GM18861 (cell line): ENCODE measurements at regions not wholly inside any gene's neighbourhood (a gene's known extent, or its start where the extent isn't known, plus 50 kb on each side); places are given as distances from the start of the nearest gene placed in this dataset.

ENCODE experiments used
- ATAC-seq: cut with Tn5 transposase; IDR thresholded peaks from one replicate; pipeline ENCODE4 v1.9.1; 2021; ENCODE audit not compliant: unreplicated experiment

DNA sequence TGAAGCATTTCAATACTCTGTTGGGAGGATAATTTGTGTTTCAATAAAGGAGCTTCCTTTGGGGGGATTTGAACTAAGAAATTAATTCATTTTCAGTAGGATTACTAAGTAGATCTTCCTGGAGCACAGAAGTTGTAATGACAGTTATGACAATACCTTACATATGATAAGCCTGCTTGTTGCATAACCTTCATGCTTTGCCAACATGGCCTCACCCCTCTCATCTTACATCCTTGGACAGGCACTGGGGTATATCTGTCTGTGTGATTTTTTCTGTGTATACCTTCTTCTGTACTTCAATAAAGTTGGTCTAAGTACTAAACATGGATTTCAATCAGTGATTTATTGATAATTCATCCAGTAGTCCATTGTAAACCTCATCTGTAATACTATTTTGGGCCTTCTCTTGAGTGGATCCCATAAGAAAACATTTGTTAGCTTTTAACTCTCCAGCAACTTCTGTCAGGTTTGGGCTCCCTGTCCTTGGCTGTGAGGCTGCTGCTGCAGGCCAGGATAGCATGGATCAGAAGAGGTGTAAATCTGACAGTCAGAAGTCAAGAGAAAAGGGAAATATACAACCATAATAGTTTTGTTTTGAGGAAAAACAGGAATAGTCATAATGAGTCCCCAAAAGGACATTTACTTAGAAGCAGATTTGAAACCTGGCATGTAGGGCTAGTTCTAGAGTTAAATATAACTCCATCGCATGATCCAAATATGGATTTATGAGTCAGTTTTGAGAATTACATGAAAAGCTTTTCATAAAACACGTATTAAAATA is 422.2 kb downstream of the KLF5 start:
- no peak for ATAC-seq

DNA sequence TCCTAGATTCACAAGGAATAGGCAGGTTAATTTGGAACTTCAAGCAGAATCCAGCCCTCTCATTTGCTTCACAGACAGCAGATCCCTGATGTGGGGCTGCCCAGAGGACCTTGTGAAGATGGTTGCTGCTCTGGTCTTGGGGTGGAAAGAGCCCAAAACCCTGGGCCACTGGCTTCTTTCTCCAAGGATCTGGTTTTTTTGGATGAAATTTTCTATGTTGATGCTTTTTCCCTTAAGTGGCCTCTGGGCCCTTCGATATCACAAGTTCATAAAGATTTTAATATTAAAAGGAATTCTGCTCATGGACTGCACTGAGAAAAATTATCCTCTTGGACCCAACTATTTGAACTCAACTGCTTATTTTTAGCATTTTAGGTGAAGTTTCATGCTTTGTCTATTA is 421.1 kb downstream of the KLF5 start:
- ATAC-seq = no peak

DNA sequence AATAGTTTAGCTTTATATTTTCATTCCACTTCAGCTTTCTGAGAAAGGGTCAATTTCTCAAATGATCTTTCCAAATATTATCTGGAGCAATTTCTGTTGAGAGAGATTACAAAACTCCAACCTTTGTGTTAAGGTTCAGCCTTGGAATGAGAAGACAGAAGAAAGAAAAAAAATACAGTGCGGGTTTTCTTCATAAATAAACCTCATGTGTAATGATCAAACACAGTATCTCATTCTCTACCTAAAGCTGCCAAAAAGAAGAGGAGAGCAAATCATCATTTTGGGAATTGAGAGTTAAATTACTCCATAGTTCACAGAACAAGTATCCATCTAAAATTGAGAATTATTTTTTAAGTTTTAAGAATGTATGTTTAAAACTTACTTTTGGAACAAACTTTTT is 420.5 kb downstream of the KLF5 start:
- no peak for ATAC-seq

DNA sequence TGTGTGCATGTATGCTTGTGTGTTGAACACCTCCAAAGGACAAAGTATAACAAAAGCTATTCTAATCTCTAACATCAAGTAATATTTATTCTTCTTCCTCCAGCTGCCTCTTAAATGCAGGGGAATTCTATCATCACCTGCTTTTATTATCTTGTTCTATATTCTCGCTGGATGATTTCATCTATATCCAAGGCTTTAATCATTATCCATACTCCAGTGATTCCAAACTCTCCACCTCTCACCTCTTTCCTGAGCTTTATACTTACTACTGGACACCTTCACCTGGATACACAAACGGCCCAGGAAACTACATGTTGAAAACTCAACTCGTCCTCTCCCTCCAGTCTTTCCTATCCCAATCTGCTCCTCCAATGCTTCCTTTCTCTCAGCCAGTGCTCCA is 418.6 kb downstream of the KLF5 start:
- no peak for ATAC-seq

DNA sequence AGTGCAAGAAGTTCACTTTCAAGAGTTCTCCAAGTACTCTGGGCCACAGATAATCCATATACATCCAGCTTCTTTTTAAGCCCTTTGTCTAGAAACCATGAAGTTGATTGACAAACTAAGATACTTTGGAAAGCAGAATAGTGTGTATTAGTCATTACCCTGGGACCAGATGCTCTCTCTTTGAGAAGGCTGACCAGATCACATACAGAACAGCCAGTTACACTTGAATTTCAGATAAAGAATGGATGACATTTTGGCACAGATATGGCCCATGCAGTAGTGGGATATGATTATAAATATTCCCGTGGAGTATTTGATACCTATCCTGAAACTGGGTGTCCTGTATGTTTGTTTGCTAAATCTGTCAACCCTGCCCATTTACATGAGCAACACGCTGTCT is 414.2 kb downstream of the KLF5 start:
- no peak for ATAC-seq

GRCh38 chr13:73467125-73467524 is 408.3 kb downstream of the KLF5 start:
- ATAC-seq = no peak

DNA sequence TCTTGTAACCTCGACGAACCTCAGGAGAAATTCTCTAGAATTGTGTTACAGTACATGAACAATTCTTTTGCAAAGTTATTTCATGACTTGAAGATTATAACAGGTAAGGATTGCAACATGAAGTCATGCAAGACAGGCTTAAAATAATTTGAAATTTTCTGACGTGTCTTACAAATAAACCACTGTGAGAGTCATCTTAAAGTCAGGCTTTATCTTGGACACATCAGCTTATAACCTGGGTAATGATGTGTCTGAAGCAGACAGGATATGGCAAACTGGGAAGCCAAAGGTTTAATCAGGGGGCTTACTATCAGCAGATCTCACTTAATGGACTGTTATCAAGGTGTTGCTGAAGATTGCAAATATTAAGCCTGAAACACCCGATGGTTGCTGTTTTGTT is 407.8 kb downstream of the KLF5 start:
- no peak for ATAC-seq

GRCh38 chr13:73465617-73465971 is 406.8 kb downstream of the KLF5 start:
- no peak for ATAC-seq

GRCh38 chr13:73464758-73465616 is 406.2 kb downstream of the KLF5 start:
- no peak for ATAC-seq

DNA sequence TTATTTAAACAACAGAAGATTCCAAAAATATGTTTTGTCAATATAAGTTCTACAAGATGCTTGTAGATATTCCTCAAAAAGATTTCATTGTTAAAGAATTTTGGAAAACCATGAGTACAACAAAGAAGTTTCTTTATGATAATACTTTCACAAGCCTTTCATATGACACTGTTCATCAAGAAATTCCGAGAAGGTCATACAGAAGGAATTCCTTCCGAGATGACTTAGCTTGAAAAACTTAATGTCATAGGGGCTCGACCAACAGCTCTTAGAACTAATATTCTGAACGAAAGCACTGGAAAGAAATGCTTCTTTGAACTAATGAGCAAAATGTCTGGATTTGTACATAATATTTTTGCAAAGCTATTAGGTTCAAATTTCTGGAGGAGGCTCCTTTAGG is 403.4 kb downstream of the KLF5 start:
- ATAC-seq = no peak

- no peak for ATAC-seq
Observed at GRCh38 chr13:73451221-73452029, 392.6 kb downstream of the KLF5 start.

- no peak for ATAC-seq
Observed at GRCh38 chr13:73450583-73450982, 391.8 kb downstream of the KLF5 start.

- no peak for ATAC-seq
Observed at GRCh38 chr13:73449252-73449651, 390.4 kb downstream of the KLF5 start.

DNA sequence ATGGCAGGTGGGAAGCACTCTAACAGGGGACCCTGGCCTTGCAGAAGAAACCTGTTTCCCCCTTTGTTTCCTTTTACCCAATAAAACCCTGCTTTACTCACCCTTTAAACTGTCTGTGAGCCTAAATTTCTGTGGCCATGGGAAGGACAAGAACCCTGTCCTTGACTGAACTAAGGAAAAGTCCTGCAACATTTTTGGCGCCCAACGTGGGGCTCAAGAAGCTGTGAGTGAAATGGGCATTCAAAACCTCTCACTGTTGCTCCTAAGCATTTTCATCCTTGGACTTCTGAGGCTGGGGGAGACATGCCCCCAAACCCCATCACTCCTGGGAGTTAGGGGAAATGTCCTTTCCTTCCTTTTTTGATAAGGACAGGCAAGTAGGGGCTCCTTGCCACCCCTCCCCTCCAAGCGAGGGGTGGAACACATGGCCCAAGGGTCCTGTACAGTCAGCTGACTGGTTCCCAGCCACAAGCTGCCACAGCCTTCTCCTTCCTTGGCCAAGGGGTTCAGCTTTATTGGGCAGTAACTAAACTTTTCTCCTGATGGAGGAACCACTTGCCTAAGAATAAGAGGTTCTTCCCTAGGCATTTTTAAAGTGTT is 381.6 kb downstream of the KLF5 start:
- ATAC-seq = no peak

DNA sequence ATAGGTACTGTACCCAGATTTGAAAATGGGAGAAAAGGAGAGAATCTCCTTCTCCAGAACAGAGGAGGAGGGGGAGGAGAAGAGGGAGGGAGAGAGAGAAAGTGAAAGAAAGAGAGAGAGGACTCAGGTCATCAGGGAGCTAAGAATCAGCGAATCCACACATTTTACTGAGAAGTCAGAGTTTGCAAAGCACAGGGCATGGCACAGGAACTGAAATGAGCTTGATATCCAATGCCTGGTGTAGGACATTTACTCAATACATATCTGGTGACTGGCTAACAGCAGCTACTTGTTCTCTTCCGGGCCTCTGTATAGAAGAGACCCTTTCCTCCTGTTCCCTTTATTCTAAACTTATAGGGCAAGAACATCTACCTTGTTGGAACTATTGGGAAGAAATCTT is 375.1 kb downstream of the KLF5 start:
- no peak for ATAC-seq

DNA sequence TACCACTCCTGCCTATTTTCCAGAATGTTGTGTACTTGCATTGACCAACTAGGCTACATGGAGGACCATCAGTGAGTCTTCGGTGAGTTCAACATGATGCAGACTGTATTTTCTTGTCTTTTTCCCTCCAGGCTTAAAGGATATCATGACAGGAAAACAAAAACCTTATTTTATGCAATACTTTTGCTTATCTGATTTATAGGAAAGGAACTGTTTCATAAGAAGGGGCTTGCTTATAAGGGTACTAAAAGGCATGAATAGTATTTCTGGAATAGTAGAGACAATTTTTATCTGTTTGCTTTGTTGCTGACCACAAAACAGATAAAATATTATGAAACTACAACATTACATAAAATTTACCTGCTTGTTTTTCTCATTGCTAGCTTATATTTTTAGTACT is 374.7 kb downstream of the KLF5 start:
- no peak for ATAC-seq

DNA sequence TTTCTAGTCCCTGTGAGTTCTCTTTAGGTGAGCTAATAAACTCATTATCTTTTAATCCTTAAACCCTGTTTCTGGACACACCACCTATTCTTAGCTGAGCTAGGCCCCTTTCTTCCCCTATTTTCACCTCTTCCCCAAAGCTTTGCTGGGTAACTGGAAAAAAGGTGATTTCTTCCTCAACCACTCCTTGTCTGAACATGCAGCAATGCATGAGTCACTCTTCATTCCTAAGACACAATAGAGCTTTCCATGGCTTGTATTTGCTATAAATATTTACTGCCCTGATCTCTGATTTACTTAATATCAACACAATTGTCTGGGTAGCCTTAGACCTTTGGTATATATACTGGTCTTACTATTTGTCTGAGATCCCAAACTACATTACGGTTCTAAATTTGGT is 370.9 kb downstream of the KLF5 start:
- ATAC-seq = no peak

GRCh38 chr13:73428706-73429105 is 369.9 kb downstream of the KLF5 start:
- no peak for ATAC-seq

DNA sequence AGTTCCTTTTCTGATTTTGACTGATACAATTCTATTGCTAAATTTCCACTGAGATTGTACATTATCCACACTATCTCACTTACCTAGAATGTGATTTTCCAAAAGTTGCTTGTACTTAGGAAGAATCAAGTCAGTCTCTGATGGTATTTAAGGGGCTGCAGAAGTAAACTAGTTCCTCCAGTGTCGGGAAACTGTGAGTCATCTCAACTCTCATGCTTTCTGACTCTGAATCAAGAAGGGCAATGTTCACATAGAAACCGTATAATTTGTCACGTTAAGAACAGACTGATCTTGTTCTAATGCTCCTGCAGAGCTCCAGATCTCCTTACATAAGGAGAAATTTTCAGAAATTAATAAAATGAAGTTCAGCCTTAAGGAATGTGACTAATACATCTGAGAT is 369.3 kb downstream of the KLF5 start:
- ATAC-seq = no peak

- ATAC-seq = no peak
Observed at GRCh38 chr13:73422973-73423372, 364.2 kb downstream of the KLF5 start.

DNA sequence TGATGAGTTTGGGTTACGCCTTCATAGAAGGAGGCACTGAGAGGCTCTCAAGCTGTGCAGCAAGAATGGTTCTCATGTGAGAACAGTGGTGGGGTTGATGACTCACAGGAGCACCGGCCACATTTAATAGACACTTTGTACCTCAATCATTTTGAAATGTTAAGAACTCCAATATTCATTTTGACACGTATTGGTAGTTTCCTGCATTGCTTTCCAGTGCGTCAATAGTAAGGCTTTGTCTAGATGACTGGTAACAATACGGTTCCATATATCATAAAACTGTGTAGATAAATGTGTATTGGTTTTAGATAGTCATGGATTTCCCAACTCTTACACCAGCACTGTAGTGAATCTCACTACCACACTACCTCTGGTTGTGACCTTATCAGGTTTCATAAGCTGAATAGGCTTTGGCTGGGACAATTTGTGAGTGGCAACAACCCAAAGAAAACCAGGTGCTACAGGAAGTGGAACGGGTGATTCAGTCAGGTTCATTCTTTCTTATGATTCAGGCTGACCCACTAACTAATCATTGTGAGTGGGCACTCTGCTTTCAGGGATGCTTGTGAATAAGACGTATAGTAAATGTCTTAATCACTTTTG is 362.6 kb downstream of the KLF5 start:
- no peak for ATAC-seq
